OCI-LY7 (cell line): ENCODE measurements at regions not wholly inside any gene's neighbourhood (a gene's known extent, or its start where the extent isn't known, plus 50 kb on each side); places are given as distances from the start of the nearest gene placed in this dataset.

Experiments used
- BruUV-seq: library from RNA; stranded (reverse); fragments of 400-500 nt; replicated peaks from 2 replicates; lab custom pipeline; 2021; lab: Mats Ljungman, UMichigan
- CTCF ChIA-PET: fragments of 300-600 bp; sonication (Branson Sonifier 250); formaldehyde crosslinking; loops from one replicate; lab custom pipeline; 2022; ENCODE audit warnings: antibody characterized with exemption; ENCODE audit not compliant: unreplicated experiment; lab: Charles Lee
- POLR2A ChIA-PET: fragments of 300-600 bp; sonication (Branson Sonifier 250); formaldehyde crosslinking; loops from one replicate; lab custom pipeline; 2022; ENCODE audit warnings: antibody characterized with exemption; lab: Charles Lee
- DNase-seq: peaks from one replicate; pipeline ENCODE4 v3.0.0-alpha.2; 2015; ENCODE audit warnings: low spot score
- H2AFZ ChIP-seq: fragments of 200-600 bp; sonication (generic), shearing (Covaris generic); 2 replicates; pipeline ENCODE4 v1.6.1; 2014; ENCODE audit warnings: mild to moderate bottlenecking, antibody characterized with exemption, low read length, moderate library complexity
- H3K27ac ChIP-seq: fragments of 200-600 bp; sonication (generic); 2 replicates; pipeline ENCODE4 v1.5.1; 2014; ENCODE audit warnings: mixed run types, low read depth, mild to moderate bottlenecking, moderate library complexity, low read length, inconsistent platforms; ENCODE audit not compliant: poor library complexity, severe bottlenecking
- H3K36me3 ChIP-seq: fragments of 200-600 bp; sonication (generic); 2 replicates; pipeline ENCODE4 v1.6.1; 2014; ENCODE audit warnings: mild to moderate bottlenecking, antibody characterized with exemption, low read length, moderate library complexity, mixed read lengths; ENCODE audit not compliant: insufficient read depth
- H3K4me1 ChIP-seq: fragments of 200-600 bp; sonication (generic); 2 replicates; pipeline ENCODE4 v1.5.1; 2014; ENCODE audit warnings: mild to moderate bottlenecking, low read length; ENCODE audit not compliant: insufficient read depth, poor library complexity, severe bottlenecking
- H3K4me2 ChIP-seq: fragments of 200-600 bp; sonication (generic); 2 replicates; pipeline ENCODE4 v1.6.1; 2014; ENCODE audit warnings: mild to moderate bottlenecking, low read length
- H3K4me3 ChIP-seq: fragments of 200-600 bp; sonication (generic); 2 replicates; pipeline ENCODE4 v1.5.1; 2014; ENCODE audit warnings: mild to moderate bottlenecking, low read depth, low read length; ENCODE audit not compliant: poor library complexity, severe bottlenecking
- H3K79me2 ChIP-seq: fragments of 200-600 bp; sonication (generic); 2 replicates; pipeline ENCODE4 v1.6.1; 2016; ENCODE audit warnings: low read depth, mild to moderate bottlenecking, low read length, moderate library complexity, mixed read lengths; ENCODE audit not compliant: insufficient read depth
- H3K9me2 ChIP-seq: fragments of 200-600 bp; sonication (generic); 2 replicates; pipeline ENCODE4 v1.6.1; 2016; ENCODE audit warnings: mild to moderate bottlenecking, low read length, mixed read lengths; ENCODE audit not compliant: insufficient read depth
- H3K9me3 ChIP-seq: fragments of 200-600 bp; sonication (generic); 2 replicates; pipeline ENCODE4 v1.6.1; 2014; ENCODE audit warnings: mild to moderate bottlenecking, mixed run types, low read length, mixed read lengths
- H4K20me1 ChIP-seq: fragments of 200-600 bp; sonication (generic); 2 replicates; pipeline ENCODE4 v1.6.1; 2014; ENCODE audit warnings: mild to moderate bottlenecking, antibody characterized with exemption, low read length, moderate library complexity, mixed read lengths; ENCODE audit not compliant: insufficient read depth
- CTCF ChIP-seq: fragments of 200-600 bp; sonication (generic); conservative IDR thresholded peaks from 2 replicates; pipeline ENCODE4 v1.5.1; 2014; ENCODE audit warnings: mild to moderate bottlenecking, antibody characterized with exemption, low read length, moderate library complexity, mixed read lengths
- EZH2phosphoT487 ChIP-seq: fragments of 200-600 bp; sonication (generic); IDR thresholded peaks from 2 replicates; pipeline ENCODE4 v1.6.1; 2018; ENCODE audit warnings: low read depth, borderline replicate concordance, mild to moderate bottlenecking, mixed run types, antibody characterized with exemption, low read length, moderate library complexity, mixed read lengths
- intact Hi-C: fragments of 100-400 bp; cut with micrococcal nuclease; formaldehyde crosslinking; loops from one replicate; pipeline ENCODE4 v1.10.0; 2022; ENCODE audit not compliant: unreplicated experiment

- no peak for DNase-seq
- BruUV-seq, result no TSS peak
- CTCF ChIA-PET, result no interaction called here
These were observed 304.5 kb downstream of the SDHAF3 start for GRCh38 chr7:97422046-97422445.

GRCh38 chr7:97430006-97430405 lies 301.9 kb upstream of the TAC1 start:
- Histone ChIP-seq H3K4me3 (no peak overlapping the region), H4K20me1 (no peaks in the 10 kb centered on the region), H3K36me3 (no peaks in the 10 kb centered on the region), H2AFZ (no peak overlapping the region), H3K4me1 (no peaks in the 10 kb centered on the region), H3K9me3 (no peaks in the 10 kb centered on the region), H3K27ac (no peak overlapping the region), H3K79me2 (no peaks in the 10 kb centered on the region), H3K9me2 (no peaks in the 10 kb centered on the region), H3K4me2 (no peak overlapping the region)
- CTCF ChIA-PET, result no interaction called here
- POLR2A ChIA-PET, result no interaction called here
- intact Hi-C loops, result no loop called here
- no peak for DNase-seq
- TF ChIP-seq EZH2phosphoT487 (no peak), CTCF (no peak)
- BruUV-seq, result no TSS peak

More at GRCh38 chr7:97422046-97422445, 304.5 kb downstream of the SDHAF3 start:
- Histone ChIP-seq H3K4me2 (no peak overlapping the region), H3K4me3 (no peak overlapping the region), H3K36me3 (no peaks in the 10 kb centered on the region), H3K4me1 (no peaks in the 10 kb centered on the region), H3K9me3 (no peaks in the 10 kb centered on the region), H3K9me2 (no peaks in the 10 kb centered on the region), H4K20me1 (no peaks in the 10 kb centered on the region), H3K27ac (no peak overlapping the region), H2AFZ (no peak overlapping the region), H3K79me2 (no peaks in the 10 kb centered on the region)
- intact Hi-C loops, result no loop called here
- no peak for TF ChIP-seq EZH2phosphoT487
- POLR2A ChIA-PET, result interaction anchor here (0.6 to 1.9 kb wide), 3 partner anchors 17 to 1052 kb away, joined by 3 to 6 read pairs (median 5); no protein-coding TSS in a partner anchor

- POLR2A ChIA-PET, result no interaction called here
- peak; percentile 9 for DNase-seq
- Histone ChIP-seq H3K4me1 (no peaks in the 10 kb centered on the region), H2AFZ (no peak overlapping the region), H4K20me1 (no peaks in the 10 kb centered on the region), H3K27ac (no peak overlapping the region), H3K4me2 (no peak overlapping the region), H3K9me3 (peaks cover 12% of the 10 kb centered on the region; the same call in 1 of the 2 replicates), H3K9me2 (no peaks in the 10 kb centered on the region), H3K4me3 (no peak overlapping the region), H3K36me3 (no peaks in the 10 kb centered on the region), H3K79me2 (no peaks in the 10 kb centered on the region)
- CTCF ChIA-PET, result no interaction called here
- BruUV-seq, result no TSS peak
- intact Hi-C loops, result no loop called here
- TF ChIP-seq EZH2phosphoT487, result no peak
- TF ChIP-seq CTCF, result no peak
These were observed 292.2 kb upstream of the TAC1 start for GRCh38 chr7:97439637-97440214.
